BJ (cell line): ENCODE measurements at regions not wholly inside any gene's neighbourhood (a gene's known extent, or its start where the extent isn't known, plus 50 kb on each side); places are given as distances from the start of the nearest gene placed in this dataset.

Source experiments
- CTCF ChIA-PET: fragments of 350-600 bp; formaldehyde crosslinking; extraction: SDS; loops from one replicate; lab custom pipeline; 2021; ENCODE audit warnings: antibody characterized with exemption, inconsistent platforms; lab: Yijun Ruan, JAX
- POLR2A ChIA-PET: fragments of 300-600 bp; sonication (Branson Sonifier 250); formaldehyde crosslinking; extraction: SDS; loops from one replicate; lab custom pipeline; 2021; ENCODE audit warnings: antibody characterized with exemption; lab: Charles Lee
- DNase-seq: peaks from one replicate; pipeline ENCODE4 v3.0.0-alpha.2; 2011; ENCODE audit warnings: low read depth
- H3K27me3 ChIP-seq: 2 replicates; pipeline ENCODE4 v1.6.0; 2011; ENCODE audit warnings: low read length; ENCODE audit not compliant: control insufficient read depth, insufficient read depth
- H3K36me3 ChIP-seq: 2 replicates; pipeline ENCODE4 v1.5.1; 2011; ENCODE audit warnings: low read length; ENCODE audit not compliant: control insufficient read depth, insufficient read depth
- H3K4me3 ChIP-seq: 2 replicates; pipeline ENCODE4 v1.5.1; 2011; ENCODE audit warnings: low read depth, mild to moderate bottlenecking, control low read depth, low read length
- TF ChIP-seq, protein P1 (sequence below): IDR thresholded peaks from 2 replicates; pipeline ENCODE4 v1.5.1; 2011; ENCODE audit warnings: low read depth, mild to moderate bottlenecking, control low read depth, inconsistent platforms, low read length, moderate library complexity; ENCODE audit not compliant: insufficient read depth

DNA sequence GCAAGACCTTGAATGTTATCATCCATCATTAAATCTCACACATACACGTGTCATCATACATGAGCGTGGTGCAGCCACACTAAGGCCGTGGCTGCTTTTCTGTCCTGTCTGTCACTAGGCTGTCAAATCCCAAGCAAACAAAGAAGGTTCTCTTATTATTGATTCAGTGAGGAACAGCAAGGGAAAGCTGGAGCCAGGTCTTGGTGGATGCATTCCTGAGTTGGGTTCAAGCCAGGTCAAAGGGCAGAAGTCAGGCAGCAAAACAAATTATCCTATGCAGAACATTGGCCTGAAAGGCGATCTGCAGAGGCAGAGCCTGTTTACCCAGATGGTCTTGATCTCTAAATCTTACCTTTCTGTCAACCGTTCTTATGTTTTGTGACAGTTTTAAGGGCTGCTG, 252.3 kb downstream of the NEDD1 start:
- CTCF ChIA-PET, result interaction anchor here (1.1 kb wide), 1 partner anchor 10 kb away, joined by 3 read pairs; no protein-coding TSS in a partner anchor

DNA sequence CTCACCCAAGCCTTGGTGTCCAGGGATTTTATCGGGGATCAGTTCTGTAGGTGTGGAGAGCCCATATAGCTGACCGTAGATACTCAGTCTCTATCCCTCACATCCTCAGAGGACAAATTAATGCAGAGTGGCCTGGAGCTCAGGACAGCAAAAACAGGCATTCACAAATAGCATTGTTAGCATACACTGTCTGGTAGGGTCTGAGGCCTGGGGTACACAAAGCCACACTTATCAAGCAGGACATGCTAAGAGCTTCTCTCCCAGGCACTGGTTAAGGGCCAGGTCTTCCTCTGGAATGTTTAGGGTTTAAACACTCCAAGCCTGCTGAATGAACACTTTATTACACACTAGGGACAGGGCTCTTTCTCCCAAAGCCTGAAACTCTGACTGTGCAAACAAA, 253.2 kb downstream of the NEDD1 start:
- CTCF ChIA-PET, result interaction anchor here (0.7 kb wide), 1 partner anchor 1184 kb away, joined by 3 read pairs; no protein-coding TSS in a partner anchor
- DNase-seq, result no peak
- Histone ChIP-seq H3K36me3 (no peaks in the 10 kb centered on the region), H3K4me3 (no peak overlapping the region), H3K27me3 (no peaks in the 10 kb centered on the region)
- TF ChIP-seq, protein P1, sequence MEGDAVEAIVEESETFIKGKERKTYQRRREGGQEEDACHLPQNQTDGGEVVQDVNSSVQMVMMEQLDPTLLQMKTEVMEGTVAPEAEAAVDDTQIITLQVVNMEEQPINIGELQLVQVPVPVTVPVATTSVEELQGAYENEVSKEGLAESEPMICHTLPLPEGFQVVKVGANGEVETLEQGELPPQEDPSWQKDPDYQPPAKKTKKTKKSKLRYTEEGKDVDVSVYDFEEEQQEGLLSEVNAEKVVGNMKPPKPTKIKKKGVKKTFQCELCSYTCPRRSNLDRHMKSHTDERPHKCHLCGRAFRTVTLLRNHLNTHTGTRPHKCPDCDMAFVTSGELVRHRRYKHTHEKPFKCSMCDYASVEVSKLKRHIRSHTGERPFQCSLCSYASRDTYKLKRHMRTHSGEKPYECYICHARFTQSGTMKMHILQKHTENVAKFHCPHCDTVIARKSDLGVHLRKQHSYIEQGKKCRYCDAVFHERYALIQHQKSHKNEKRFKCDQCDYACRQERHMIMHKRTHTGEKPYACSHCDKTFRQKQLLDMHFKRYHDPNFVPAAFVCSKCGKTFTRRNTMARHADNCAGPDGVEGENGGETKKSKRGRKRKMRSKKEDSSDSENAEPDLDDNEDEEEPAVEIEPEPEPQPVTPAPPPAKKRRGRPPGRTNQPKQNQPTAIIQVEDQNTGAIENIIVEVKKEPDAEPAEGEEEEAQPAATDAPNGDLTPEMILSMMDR, result no peak
- POLR2A ChIA-PET, result no interaction called here

More for the DNA sequence above, 252.3 kb downstream of the NEDD1 start:
- TF ChIP-seq, protein P1, result no peak
- Histone ChIP-seq H3K36me3 (no peaks in the 10 kb centered on the region), H3K4me3 (no peak overlapping the region), H3K27me3 (no peaks in the 10 kb centered on the region)
- DNase-seq, result no peak
- POLR2A ChIA-PET, result no interaction called here

DNA sequence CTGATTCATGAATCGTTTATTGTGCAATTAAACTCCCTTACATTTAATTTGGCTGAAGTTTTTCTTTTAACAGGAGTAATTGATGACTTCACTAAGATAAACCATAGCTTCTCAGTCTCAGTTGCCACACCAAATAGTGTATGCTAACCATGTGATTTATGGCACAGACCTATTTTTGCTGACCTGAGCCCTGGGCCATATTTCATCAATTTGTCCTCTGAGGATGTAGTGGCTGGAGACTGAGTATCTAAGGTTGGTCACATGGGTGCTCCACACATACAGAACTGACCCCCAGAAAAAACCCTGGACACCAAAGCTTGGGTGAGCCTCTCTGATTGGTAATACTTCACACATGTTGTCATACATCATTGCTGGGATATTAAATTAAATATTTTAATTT, 255.1 kb downstream of the NEDD1 start:
- no peak for DNase-seq
- POLR2A ChIA-PET, result no interaction called here
- Histone ChIP-seq H3K36me3 (no peaks in the 10 kb centered on the region), H3K27me3 (no peaks in the 10 kb centered on the region), H3K4me3 (no peak overlapping the region)
- CTCF ChIA-PET, result no interaction called here
- TF ChIP-seq, protein P1, result no peak

DNA sequence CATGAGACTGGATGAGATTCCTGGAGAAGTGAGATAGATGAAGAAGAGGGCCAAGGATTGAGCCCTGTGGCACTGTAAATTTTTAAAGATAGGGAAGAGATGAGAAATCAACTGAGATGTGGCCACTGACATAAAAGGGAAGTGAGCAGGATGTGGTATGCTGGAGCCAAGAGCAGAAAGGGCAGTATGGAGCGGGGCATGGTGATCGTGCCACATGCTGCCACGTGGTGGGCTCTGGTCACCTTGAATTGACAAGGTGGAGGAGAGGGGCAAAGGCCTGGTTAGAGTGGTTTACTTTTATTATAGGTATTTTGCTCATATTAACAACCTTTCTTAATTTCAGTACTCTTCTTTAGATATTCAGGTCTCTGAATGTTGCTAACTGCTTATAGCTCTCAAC, 257.9 kb downstream of the NEDD1 start:
- POLR2A ChIA-PET, result no interaction called here
- Histone ChIP-seq H3K27me3 (no peaks in the 10 kb centered on the region), H3K36me3 (no peaks in the 10 kb centered on the region), H3K4me3 (no peak overlapping the region)
- TF ChIP-seq, protein P1, result no peak
- CTCF ChIA-PET, result no interaction called here
- no peak for DNase-seq

DNA sequence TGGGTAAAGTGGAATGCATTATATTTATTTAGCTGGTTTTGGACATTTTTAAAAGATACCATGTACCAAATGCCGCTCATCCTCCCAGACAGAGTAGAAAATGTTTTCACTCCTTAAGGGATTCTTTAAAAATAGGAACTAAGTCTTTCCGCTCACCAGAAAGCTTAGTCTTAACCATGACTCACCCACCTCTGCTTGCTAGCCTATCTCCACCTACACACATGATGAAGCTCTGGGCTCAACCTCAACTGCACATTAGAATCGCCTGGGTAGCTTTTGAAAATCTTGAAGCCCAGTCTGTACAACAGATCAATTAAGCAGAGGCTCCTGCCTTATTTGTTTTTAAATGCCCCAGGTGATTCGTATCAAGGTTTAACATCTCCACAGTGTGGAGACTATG, 260.5 kb downstream of the NEDD1 start:
- CTCF ChIA-PET, result no interaction called here

More for the DNA sequence above, 260.5 kb downstream of the NEDD1 start:
- no peak for DNase-seq
- H3K27me3 ChIP-seq, result no peaks in the 10 kb centered on the region
- no peak overlapping the region for H3K4me3 ChIP-seq
- POLR2A ChIA-PET, result no interaction called here
- TF ChIP-seq, protein P1, result no peak
- no peaks in the 10 kb centered on the region for H3K36me3 ChIP-seq
